H9 (cell line): ENCODE measurements at regions not wholly inside any gene's neighbourhood (a gene's known extent, or its start where the extent isn't known, plus 50 kb on each side); places are given as distances from the start of the nearest gene placed in this dataset.

ENCODE experiments used
- DNase-seq: peaks from one replicate; pipeline ENCODE4 v3.0.0-alpha.2; 2017
- H2AFZ ChIP-seq: one replicate; pipeline ENCODE4 v1.6.1; 2013; ENCODE audit warnings: mild to moderate bottlenecking, low read length, control low read depth, moderate library complexity
- H2AK5ac ChIP-seq: 2 replicates; pipeline ENCODE4 v1.6.1; 2013; ENCODE audit warnings: low read length, control low read depth, mixed read lengths; ENCODE audit not compliant: insufficient read length
- H2BK120ac ChIP-seq: one replicate; pipeline ENCODE4 v1.6.1; 2013; ENCODE audit warnings: low read depth, mild to moderate bottlenecking, low read length, control low read depth, inconsistent platforms; ENCODE audit not compliant: poor library complexity, severe bottlenecking
- H2BK12ac ChIP-seq: 2 replicates; pipeline ENCODE4 v1.6.1; 2013; ENCODE audit warnings: low read length, control low read depth, mixed read lengths, low read depth; ENCODE audit not compliant: insufficient read length
- H2BK15ac ChIP-seq: 2 replicates; pipeline ENCODE4 v1.6.1; 2013; ENCODE audit warnings: low read depth, low read length, control low read depth
- H2BK20ac ChIP-seq: one replicate; pipeline ENCODE4 v1.6.1; 2013; ENCODE audit warnings: low read depth, mild to moderate bottlenecking, low read length, control low read depth, inconsistent platforms; ENCODE audit not compliant: poor library complexity, severe bottlenecking
- H2BK5ac ChIP-seq: 2 replicates; pipeline ENCODE4 v1.6.1; 2013; ENCODE audit warnings: low read length, control low read depth, mixed read lengths; ENCODE audit not compliant: insufficient read length
- H3K14ac ChIP-seq: 2 replicates; pipeline ENCODE4 v1.6.1; 2013; ENCODE audit warnings: low read length, control low read depth; ENCODE audit not compliant: insufficient read depth
- H3K18ac ChIP-seq: 2 replicates; pipeline ENCODE4 v1.6.1; 2013; ENCODE audit warnings: low read depth, mild to moderate bottlenecking, mixed read lengths, low read length, control low read depth; ENCODE audit not compliant: insufficient read length
- H3K23ac ChIP-seq: 2 replicates; pipeline ENCODE4 v1.6.1; 2013; ENCODE audit warnings: low read length, control low read depth, mixed read lengths, low read depth; ENCODE audit not compliant: insufficient read length
- H3K23me2 ChIP-seq: 2 replicates; pipeline ENCODE4 v1.6.1; 2013; ENCODE audit warnings: low read depth, mild to moderate bottlenecking, mixed read lengths, low read length, control low read depth; ENCODE audit not compliant: insufficient read length, poor library complexity, severe bottlenecking
- H3K27ac ChIP-seq: 2 replicates; pipeline ENCODE4 v1.5.1; 2013; ENCODE audit warnings: low read length, control low read depth, mixed read lengths, low read depth; ENCODE audit not compliant: insufficient read length
- H3K27me3 ChIP-seq: 2 replicates; pipeline ENCODE4 v1.6.1; 2013; ENCODE audit warnings: low read length, control low read depth, inconsistent platforms; ENCODE audit not compliant: insufficient read depth
- H3K4ac ChIP-seq: 2 replicates; pipeline ENCODE4 v1.6.1; 2013; ENCODE audit warnings: low read depth, mild to moderate bottlenecking, control low read depth, inconsistent platforms, low read length, moderate library complexity
- H3K4me1 ChIP-seq: 2 replicates; pipeline ENCODE4 v1.6.1; 2013; ENCODE audit warnings: low read length, control low read depth, inconsistent platforms; ENCODE audit not compliant: insufficient read depth
- H3K4me2 ChIP-seq: 2 replicates; pipeline ENCODE4 v1.6.1; 2013; ENCODE audit warnings: low read length, control low read depth, mixed read lengths; ENCODE audit not compliant: insufficient read length, insufficient read depth
- H3K56ac ChIP-seq: 2 replicates; pipeline ENCODE4 v1.6.1; 2013; ENCODE audit warnings: low read depth, mild to moderate bottlenecking, mixed read lengths, low read length, control low read depth; ENCODE audit not compliant: insufficient read length
- H3K79me1 ChIP-seq: 2 replicates; pipeline ENCODE4 v1.6.1; 2013; ENCODE audit warnings: low read depth, mild to moderate bottlenecking, moderate library complexity, low read length, control low read depth, inconsistent platforms; ENCODE audit not compliant: insufficient read depth, poor library complexity, severe bottlenecking
- H3K79me2 ChIP-seq: 2 replicates; pipeline ENCODE4 v1.6.1; 2013; ENCODE audit warnings: low read length, control low read depth, inconsistent platforms; ENCODE audit not compliant: insufficient read depth
- H3K9ac ChIP-seq: 2 replicates; pipeline ENCODE4 v1.6.1; 2013; ENCODE audit warnings: low read length, control low read depth, mixed read lengths; ENCODE audit not compliant: insufficient read length; ENCODE audit errors: extremely low read depth
- H3K9me3 ChIP-seq: one replicate; pipeline ENCODE4 v1.6.1; 2013; ENCODE audit warnings: low read depth, low read length, inconsistent platforms; ENCODE audit not compliant: control insufficient read depth
- H3T11ph ChIP-seq: one replicate; pipeline ENCODE4 v1.6.1; 2013; ENCODE audit warnings: mild to moderate bottlenecking, low read length, control low read depth, inconsistent platforms
- H4K20me1 ChIP-seq: one replicate; pipeline ENCODE4 v1.6.1; 2013; ENCODE audit not compliant: control insufficient read depth, insufficient read length, insufficient read depth
- H4K5ac ChIP-seq: 2 replicates; pipeline ENCODE4 v1.6.1; 2013; ENCODE audit warnings: low read depth, mild to moderate bottlenecking, mixed read lengths, low read length, control low read depth; ENCODE audit not compliant: insufficient read length
- H4K8ac ChIP-seq: replicated peaks from 2 replicates; pipeline ENCODE4 v1.6.1; 2013; ENCODE audit warnings: low read length, control low read depth, mixed read lengths, low read depth; ENCODE audit not compliant: insufficient read length
- H4K91ac ChIP-seq: 2 replicates; pipeline ENCODE4 v1.6.1; 2013; ENCODE audit warnings: low read depth, mild to moderate bottlenecking, moderate library complexity, mixed read lengths, low read length, control low read depth; ENCODE audit not compliant: insufficient read length
- H3K27ac Mint-ChIP-seq, 3 experiments: 2 replicates in 2 of 3; 3 replicates in 1 of 3; pipeline ENCODE4 v1.8.0; 2020 to 2021; ENCODE audit warnings: mixed read lengths in 3 of 3, mild to moderate bottlenecking in 1 of 3, moderate library complexity in 1 of 3
- H3K27me3 Mint-ChIP-seq: 2 replicates; pipeline ENCODE4 v1.8.0; 2021; ENCODE audit warnings: low read depth, mild to moderate bottlenecking, moderate library complexity, mixed read lengths
- H3K36me3 Mint-ChIP-seq, 3 experiments: 2 replicates in 2 of 3; 3 replicates in 1 of 3; pipeline ENCODE4 v1.8.0; 2020 to 2021; ENCODE audit warnings: low read depth in 3 of 3, mixed read lengths in 3 of 3; ENCODE audit not compliant: insufficient read depth in 1 of 3
- H3K4me1 Mint-ChIP-seq, 2 experiments: 2 replicates each; pipeline ENCODE4 v1.8.0; 2020; ENCODE audit warnings: mixed read lengths in 2 of 2
- H3K4me3 Mint-ChIP-seq, 2 experiments: 2 replicates in 1 of 2; 3 replicates in 1 of 2; pipeline ENCODE4 v1.8.0; 2020 to 2021; ENCODE audit warnings: mild to moderate bottlenecking in 2 of 2, mixed read lengths in 2 of 2, moderate library complexity in 1 of 2
- H3K9me3 Mint-ChIP-seq, 2 experiments: 2 replicates in 1 of 2; 3 replicates in 1 of 2; pipeline ENCODE4 v1.8.0; 2020; ENCODE audit warnings: mild to moderate bottlenecking in 2 of 2, mixed read lengths in 2 of 2, moderate library complexity in 1 of 2
- CTCF ChIP-seq: fragments of 200-600 bp; sonication (generic); conservative IDR thresholded peaks from 3 replicates; pipeline ENCODE4 v1.8.0; 2021; ENCODE audit warnings: antibody characterized with exemption, mild to moderate bottlenecking
- WGBS: extraction: QIAGEN DNeasy Blood & Tissue Kit; methylation state at CpG from one replicate; pipeline ENCODE4 v1.1.7; 2013; ENCODE audit warnings: missing lambda C conversion rate, low lambda C conversion rate, mixed read lengths; ENCODE audit not compliant: insufficient read length; ENCODE audit errors: extremely low coverage; 5-methylcytosine and 5-hydroxymethylcytosine counted together

GRCh38 chr18:78309307-78309706, 670.3 kb upstream of the SALL3 start:
- Mint-ChIP-seq H3K36me3 (peaks cover 0 to 3% (median 0%) of the 10 kb centered on the region in 3 experiments; a peak in 1 of 7 replicates), H3K4me3 (no peak overlapping the region), H3K4me1 (peaks cover 2 to 3% of the 10 kb centered on the region in 2 experiments; a peak in 3 of 4 replicates), H3K9me3 (peaks cover 0 to 3% of the 10 kb centered on the region in 2 experiments; a peak in 3 of 5 replicates), H3K27ac (no peak overlapping the region), H3K27me3 (peaks cover 3% of the 10 kb centered on the region; the same call in 1 of the 2 replicates)
- Histone ChIP-seq H3T11ph (no peak overlapping the region), H3K23ac (no peak overlapping the region), H2BK20ac (no peak overlapping the region), H2BK5ac (no peak overlapping the region), H2AFZ (no peak overlapping the region), H3K23me2 (no peaks in the 10 kb centered on the region), H3K4me2 (no peak overlapping the region), H2BK15ac (no peak overlapping the region), H2BK120ac (no peak overlapping the region), H2AK5ac (no peak overlapping the region), H3K79me2 (no peaks in the 10 kb centered on the region), H3K9ac (no peak overlapping the region), H3K18ac (no peak overlapping the region), H3K14ac (no peak overlapping the region), H3K4me1 (no peaks in the 10 kb centered on the region), H3K4ac (no peak overlapping the region), H4K8ac (no peak overlapping the region), H4K91ac (no peak overlapping the region), H3K79me1 (no peaks in the 10 kb centered on the region), H3K9me3 (no peaks in the 10 kb centered on the region), H3K27me3 (no peaks in the 10 kb centered on the region), H3K56ac (no peak overlapping the region), H4K5ac (no peak overlapping the region), H3K27ac (no peak overlapping the region), H4K20me1 (no peaks in the 10 kb centered on the region), H2BK12ac (no peak overlapping the region)
- no peak for TF ChIP-seq CTCF
- no CpG with 5 or more reads among the region's 42 CpGs for WGBS
- DNase-seq: no peak
